ENCODE measurements at regions not wholly inside any gene's neighbourhood (a gene's known extent, or its start where the extent isn't known, plus 50 kb on each side); places are given as distances from the start of the nearest gene placed in this dataset.

DNA sequence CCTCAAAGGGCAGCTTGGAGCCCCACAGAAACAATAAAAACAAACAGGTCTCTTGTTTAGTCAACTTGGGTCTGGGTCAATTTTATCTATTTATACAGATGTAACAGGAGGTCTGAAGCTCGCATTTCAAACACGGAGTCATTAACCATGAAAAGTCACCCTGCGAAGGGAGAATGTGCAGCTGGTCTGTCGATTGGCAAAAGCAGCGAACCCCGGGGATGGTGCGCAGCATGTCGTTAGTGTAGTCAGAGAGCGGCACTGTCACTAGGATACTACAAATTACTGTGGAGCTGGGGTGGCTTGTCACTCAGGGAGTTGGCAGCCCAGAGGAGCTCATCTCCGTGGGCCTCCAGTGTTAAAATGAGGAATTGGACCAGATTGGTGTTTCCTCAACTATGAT lies 190.4 kb upstream of the ARG1 start:
- DNase-seq (ENCODE audit: extremely low read depth in 1 of 2, low read depth in 1 of 2) = no peak

DNA sequence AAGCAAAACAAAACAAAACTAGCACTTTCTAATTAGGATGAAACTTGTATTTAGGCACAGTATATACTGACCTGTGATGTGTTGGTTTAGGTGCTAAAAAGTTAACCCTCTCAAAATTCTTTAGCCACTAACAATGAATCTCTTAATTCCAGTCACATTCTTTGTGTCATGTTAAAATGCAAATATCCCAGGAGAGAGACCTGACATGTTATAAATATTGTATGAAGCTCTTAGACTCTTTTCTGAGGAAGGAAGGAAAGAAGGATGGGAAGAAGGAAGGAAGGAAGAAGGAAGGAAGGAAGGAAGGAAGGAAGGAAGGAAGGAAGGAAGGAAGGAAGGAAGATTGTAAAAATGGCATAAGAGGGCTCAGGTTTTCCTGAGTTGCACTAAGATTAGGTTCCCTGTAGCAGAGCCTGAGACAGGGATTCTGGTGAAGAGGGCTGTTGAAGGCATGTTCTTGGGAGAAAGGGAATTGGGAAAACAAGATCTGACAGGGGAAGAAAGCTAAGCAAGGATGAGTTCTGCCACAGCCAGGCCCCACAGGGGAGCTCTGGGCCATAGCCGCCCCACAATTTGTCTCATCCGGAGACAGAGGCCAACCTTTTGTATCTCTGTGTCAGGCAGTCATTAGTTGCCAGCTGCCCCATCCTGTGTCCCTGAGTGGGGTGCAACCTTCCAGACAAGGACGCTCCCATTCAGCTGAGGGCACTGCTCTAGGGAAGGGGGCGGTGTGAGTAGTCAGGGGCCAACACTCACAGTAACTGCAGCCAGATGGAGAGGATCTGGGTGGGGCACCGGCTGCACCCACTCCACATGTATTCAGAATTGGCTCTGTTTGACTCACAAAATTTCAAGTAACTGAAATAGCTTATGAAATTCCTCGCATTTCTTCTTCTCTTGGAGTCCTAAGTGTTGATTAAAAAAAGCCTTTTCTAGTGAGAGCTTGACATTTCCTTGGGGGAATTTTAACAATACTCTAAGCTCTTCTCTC lies 189.3 kb upstream of the ARG1 start:
- no peak for DNase-seq (ENCODE audit: extremely low read depth in 1 of 2, low read depth in 1 of 2)

DNA sequence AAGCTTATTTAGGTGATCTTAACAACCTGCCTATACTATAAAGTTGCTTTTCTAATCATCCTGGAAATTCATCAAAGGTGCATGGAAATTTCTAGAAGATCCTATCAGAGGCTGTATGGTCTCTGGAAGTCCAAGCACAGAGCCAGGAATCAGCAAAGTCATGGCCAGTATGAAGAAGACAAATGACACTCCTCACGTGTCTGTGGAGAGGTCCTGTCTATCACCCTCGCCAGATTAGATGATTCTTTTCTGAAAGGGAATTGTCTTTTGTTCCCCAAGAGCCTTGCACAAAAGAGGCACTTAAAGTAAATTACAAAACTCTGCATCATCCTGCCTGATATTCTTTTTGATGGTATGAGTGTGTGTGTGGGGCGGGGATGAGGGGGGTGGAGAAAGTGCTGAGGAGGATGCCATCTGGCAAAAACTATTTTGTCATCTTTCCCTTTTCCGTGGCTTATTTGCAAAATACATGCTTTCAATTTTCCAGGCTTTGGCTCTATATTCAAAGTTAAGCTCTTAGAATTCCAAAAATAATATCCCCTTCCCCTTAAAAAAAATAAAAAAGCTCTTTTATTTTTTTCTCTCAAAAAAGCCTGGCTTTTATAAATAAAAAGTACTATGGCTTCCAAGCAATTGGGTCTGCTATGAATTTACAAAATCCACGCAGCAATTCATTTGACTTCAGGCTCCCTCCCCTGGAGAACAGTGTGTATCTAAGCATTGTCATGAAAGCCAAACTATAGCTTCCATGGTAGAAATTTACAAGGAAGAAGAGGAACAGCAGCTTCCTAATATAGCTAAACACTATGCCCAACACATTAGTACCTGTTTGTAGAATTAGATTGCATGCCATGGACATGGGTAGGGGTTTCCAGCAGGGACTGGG lies 185.2 kb upstream of the ARG1 start:
- DNase-seq (ENCODE audit: extremely low read depth in 1 of 2, low read depth in 1 of 2) = no peak

DNA sequence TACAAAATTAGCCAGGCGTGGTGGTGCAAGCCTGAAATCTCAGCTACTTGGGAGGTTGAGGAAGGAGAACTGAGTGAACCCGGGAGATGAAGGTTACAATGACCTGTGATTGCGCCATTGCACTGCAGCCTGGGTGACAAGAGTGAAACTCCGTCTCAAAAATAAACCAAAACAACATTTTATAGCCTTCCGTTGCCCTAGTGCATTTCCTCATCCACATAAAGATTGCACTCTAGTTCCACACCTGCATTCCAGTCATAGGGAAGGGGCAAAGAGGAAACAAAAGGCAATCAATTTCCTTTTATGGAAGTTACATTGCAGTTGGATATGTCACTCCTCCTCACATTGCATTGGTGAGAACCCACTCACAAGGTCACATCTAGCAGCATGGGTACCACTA lies 182.7 kb upstream of the ARG1 start:
- no peak for DNase-seq (ENCODE audit: extremely low read depth in 1 of 2, low read depth in 1 of 2)

DNA sequence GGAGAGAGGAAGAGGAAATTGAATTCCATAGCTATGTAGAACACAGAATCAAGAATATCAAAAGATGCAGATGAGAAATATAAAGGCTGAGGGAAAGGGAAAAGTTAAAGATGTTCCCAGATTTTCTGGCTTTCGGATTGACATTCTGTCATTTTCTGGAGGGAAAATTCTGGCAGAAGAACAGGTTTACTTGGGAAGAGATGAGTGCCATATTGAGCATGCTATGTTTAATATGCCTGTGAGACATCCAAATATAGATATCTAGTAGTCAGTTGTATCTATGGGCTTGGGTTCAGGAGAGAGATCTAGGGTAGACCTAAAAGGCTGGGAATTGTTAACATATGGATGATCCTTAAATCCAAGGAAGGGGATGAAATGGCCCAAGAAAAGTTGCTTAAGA lies 181.9 kb upstream of the ARG1 start:
- DNase-seq (ENCODE audit: extremely low read depth in 1 of 2, low read depth in 1 of 2) = no peak

DNA sequence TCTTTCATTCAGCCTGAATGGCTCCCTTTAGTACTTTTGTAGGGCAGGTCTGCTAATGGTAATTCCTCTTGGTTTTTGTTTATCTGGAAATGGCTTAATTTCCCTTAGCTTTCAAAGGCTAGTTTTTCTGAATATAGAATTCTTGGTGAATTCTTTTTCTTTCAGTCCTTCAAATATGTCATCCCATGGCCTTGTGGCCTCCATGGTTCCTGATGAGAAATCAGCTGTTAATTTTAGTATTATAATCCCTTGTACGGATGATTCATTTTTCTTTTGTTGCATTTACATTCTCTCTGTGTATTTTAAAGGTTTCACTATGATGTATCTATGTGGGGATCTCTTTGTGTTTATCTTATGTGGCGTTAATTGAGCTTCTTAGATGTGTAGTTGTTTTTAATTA lies 179.6 kb upstream of the ARG1 start:
- no peak for DNase-seq (ENCODE audit: extremely low read depth in 1 of 2, low read depth in 1 of 2)

DNA sequence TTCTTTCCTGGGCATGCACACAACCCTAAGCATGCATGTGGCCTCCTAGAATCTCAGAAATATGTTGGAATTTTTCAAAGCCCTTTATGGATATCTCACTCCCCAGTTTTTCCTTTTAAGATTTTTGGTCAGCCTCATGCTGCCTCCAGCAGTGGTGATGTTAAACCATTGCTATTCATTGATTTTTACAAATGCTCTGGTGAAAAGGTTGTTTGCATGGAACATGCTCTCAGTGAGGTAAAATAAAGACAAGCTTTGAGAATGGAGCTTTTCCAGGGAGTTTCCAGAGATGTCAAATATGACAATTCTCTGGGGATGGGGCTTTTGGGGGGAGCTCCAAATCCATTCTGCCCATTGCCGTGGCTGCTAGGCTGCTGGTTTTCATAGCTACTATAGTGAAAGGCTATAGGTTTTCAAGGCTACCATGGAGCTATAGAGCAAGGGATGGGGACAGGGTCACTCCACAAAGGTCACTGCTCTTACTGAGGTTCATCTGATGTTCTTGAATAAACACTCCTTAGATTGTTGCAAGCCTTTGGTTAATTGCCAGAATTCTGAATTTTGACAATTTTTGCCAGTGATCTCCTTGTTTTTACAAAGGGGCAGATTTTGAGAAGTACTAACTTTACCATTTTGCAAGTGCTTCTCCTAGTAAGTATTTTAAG lies 178.1 kb upstream of the ARG1 start:
- DNase-seq (ENCODE audit: extremely low read depth in 1 of 2, low read depth in 1 of 2) = no peak

DNA sequence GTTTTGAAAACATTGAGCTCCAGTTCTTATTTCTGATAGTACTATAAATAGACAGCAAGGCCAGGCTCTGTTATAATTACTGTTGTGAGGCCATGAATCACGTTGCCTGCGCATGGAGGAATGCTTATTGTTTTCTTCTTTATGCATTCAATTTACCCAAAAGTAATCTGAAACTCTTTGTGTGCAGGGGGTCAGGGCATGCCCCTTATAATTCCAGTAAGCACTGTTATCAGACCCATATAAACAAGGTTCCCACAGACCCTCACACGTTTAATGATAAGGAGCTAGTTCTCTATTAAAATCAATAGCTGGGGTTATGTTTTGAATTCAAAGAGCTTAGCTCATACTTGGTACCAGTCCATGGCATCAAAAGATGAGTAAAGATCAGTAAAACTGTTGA lies 174.8 kb upstream of the ARG1 start:
- DNase-seq (ENCODE audit: extremely low read depth in 1 of 2, low read depth in 1 of 2) = no peak

DNA sequence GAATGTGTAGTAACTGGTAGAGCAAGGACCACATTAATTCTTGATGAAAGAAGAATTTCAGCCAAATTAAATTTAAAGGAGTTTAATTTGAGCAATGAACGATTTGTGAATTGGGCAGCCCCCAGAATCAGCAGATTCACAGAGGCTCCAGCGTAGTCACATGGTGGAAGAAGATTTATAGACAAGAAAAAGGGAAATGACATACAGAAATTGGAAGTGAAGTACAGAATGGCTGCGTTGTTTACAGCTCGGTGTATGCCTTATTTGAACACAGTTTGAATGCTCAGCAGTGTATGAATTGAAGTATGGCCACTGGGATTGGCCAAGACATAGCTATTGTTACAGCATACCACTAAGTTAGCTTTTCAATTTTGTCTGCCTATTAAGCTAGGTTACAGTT lies 173.6 kb upstream of the ARG1 start:
- DNase-seq (ENCODE audit: extremely low read depth in 1 of 2, low read depth in 1 of 2) = no peak

DNA sequence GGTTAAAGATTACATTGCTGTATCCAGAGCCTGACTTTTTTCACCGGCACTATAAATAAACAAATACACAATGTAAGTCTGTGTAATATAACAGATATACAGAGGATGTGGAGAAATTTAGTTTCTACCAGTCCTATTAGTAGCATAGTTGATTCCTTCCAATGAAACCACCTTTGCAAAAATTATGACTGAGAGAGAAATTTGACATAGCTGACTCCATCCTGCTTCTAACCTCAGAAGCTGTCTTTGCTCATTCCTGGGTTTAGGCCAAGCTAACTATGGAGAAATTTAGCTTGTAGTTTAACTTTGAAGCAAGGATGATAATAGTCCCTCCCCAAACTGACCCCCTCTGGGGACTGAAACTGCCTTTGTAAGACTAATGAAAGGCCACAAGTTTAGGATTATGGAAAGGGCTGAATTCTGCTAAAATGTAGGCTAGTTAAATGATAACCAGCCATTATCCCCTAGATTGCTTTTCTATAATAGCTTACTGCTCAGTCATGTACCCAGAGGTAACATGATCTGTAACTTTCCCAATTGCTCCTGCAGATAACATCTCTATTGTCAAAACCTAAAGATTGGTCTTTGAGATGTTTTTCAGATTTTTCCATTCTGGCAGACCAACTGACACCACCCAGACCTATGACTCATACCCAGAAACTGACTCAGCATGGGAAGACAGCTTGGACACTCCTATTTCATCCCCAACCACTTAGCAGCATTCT lies 172.8 kb upstream of the ARG1 start:
- DNase-seq (ENCODE audit: extremely low read depth in 1 of 2, low read depth in 1 of 2) = no peak

DNA sequence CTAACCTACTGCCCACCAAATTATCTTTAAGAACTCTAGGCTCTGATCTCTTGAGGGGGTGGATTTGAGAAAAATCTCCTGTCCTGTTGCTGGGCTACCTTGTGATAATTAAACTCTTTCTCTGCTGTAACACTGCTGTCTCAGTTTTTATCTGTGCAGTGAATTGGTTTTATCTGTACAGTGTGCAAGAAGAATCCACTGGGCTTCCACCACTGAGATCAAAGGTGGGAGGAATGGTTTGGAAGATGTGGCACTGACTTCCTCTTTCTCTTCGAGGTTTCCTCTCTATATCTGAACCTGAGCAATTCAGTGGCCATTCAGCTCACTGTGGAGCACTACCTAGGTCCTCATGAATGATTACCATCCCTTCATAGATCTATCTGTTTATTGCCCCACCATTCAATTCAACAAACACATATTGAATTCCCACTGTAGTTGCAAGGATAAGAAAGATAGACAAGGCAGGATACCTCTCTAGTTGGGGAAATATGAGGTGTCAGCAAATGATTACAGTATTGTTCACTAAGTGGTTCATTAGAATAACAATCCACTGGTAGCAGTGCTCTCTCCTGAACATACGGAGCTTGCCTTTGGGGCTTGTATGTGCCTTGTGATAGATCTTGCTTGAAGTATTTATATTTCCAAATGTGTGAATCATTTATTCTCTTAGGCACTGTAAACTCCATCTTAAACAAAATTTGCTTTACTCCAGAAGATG lies 172.1 kb upstream of the ARG1 start:
- DNase-seq (ENCODE audit: extremely low read depth in 1 of 2, low read depth in 1 of 2) = no peak

DNA sequence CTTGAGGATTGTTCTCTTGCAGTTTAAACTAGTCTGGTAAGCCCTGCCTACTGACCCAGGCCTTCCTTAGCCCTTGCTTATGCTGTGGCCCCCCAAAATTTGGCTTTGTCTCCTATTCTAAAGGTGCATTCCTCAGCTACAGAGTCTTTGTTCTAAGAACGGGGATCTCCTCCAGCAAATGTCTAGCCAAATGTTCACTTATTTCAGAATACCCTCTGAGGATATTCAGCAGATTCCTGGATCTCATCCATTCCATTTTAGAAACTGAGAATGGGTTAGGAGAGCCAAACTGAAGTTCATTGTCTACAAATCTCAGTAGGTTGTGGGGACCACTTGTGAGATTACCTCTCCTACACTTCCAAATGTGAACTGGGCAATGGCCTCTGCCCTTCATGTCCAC lies 164.2 kb upstream of the ARG1 start:
- no peak for DNase-seq (ENCODE audit: extremely low read depth in 1 of 2, low read depth in 1 of 2)

DNA sequence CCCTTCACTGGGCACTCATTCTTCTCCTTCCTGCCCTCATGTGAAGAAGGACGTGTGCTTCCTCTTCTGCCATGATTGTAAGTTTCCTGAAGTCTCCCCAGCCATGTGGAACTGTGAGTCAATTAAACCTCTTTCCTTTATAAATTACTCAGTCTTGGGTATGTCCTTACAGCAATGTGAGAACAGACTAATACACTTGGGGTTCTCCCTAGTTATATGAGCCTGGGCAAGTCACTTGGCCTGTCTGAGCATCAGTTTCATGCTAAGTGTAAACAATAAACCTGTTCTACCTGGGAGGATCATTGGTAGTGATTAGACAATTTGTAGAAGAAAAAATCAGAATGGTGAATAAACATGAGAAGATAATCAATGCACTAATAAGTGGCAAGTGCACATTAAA lies 162.2 kb upstream of the ARG1 start:
- no peak for DNase-seq (ENCODE audit: extremely low read depth in 1 of 2, low read depth in 1 of 2)

DNA sequence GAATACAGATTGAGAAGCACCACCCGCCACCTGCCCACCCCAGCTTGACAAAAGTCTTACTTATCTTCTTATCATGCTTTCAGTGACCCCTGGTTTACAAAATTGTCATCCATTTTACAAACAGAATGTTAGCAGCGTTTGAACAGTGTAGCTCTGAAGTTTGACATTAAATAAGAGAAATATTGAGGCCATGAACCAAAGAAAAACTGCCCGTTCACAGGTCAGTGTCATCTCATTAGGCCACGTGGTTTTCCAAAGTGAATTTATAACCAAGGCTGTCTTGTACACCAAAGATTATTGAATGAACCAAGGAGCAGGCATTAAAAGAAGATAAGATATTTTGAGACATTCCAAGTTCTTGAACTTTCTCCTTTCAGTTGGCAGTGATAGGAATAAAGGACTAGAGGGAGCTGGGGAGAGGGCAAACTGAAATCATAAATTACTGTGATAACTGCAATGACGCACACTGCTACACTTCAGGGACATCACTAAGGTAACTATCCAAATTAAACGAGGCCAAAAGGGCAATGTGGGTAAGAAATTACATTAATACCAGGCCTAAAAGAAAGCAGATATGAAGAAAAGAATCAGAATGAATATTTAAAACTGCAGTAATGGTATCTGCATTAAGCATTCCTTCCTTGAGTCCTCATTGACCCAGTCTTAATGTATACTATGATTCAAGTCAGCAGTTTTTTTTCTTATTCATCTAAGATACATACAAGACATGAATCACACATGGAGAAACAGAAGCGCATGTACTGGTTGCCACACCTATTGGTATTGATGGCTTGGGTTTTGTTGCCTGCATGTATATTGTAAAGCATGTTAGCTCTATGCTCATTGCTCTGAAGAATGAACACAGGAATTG lies 159.8 kb upstream of the ARG1 start:
- DNase-seq (ENCODE audit: extremely low read depth in 1 of 2, low read depth in 1 of 2) = no peak

DNA sequence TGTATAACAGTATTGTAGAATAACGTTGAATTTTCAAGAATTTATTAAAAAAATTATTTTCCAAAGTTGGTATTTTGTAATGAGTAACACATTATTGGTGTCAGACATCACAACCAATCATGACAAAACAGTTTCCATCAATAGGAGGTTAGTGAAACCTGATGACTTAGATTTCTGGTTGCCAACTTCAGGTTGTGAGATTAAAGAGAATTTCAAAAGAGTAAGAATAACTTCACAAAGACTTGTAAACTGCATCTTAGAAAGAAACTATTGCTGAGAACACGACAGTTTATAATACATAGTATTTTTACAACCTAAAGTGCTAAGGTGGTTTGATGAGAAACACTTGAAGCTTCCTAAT lies 159.2 kb upstream of the ARG1 start:
- no peak for DNase-seq (ENCODE audit: extremely low read depth in 1 of 2, low read depth in 1 of 2)

DNA sequence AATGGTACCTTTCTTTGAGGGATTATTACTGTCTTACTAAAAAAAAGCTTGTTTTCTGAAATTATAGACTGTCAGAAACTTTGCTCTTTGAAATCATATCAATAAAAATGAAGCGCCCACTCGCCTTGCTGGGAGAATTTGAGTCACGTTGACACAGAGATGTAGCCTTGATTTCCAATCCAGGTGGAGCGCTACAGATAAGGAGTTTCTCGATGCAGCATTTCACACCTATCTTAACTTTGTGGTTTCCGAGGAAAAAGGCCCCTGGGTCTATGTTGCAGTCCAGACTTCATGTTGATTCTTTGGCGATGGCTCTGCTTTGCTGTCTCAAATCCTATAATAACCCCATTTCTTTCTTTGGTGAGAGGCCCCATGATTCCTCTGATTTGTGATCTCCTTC lies 158.1 kb upstream of the ARG1 start:
- no peak for DNase-seq (ENCODE audit: extremely low read depth in 1 of 2, low read depth in 1 of 2)

DNA sequence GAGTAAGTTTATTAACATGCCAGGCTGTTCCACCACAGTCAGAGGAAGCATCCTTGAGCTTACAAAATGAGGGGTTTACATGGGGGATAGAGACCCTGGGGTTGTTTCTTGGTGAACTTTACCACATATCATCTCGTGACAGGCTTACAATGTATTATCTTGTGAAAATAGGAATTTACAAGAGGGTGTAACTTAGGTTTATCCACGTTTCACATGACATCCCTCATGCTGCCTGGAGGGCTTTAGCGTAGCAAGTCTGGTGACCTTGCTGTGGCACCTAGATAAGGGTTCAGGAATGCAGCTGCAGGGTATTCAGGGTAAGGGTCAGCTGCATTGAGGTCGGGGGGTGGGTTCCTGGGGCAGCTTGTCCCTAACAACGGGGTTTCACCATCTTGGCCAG lies 154.6 kb upstream of the ARG1 start:
- no peak for DNase-seq (ENCODE audit: extremely low read depth in 1 of 2, low read depth in 1 of 2)

DNA sequence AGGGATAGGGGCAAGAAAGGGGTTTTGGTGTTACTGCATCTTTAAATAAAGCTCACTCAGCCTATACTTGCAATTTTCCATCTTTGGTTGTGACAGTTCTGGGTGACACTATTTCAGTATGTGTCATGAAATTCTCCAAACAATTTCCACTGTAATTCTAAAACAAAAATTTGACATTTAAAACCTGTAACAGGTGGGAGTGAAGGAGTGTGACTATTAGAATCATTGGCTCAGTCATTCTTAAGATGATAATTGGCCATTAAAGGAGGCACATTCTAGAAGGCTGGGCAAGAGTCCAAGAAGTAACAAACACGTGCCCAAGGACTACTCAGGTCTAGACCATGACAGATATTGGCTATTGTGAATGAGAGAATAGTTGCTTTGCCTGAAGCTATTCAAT lies 153.3 kb upstream of the ARG1 start:
- no peak for DNase-seq (ENCODE audit: extremely low read depth in 1 of 2, low read depth in 1 of 2)

DNA sequence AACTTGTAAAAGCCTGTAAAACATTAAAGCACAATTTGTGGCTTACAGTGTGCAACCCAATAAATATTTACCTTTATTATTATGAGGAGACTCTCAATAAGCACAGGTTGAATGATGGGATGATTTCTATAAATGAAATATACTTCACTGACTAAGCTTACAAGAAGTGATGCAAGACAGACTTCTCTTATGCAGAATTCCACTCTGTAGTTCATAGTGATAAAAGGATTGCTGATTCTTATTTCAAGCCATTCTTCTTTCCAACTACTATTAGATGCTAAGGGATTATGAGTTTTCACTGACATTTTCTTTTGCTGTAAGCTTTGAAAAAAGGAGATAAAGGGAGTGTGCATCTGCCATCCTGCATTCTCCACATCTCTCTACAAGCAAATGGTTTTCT lies 149.0 kb upstream of the ARG1 start:
- DNase-seq (ENCODE audit: extremely low read depth in 1 of 2, low read depth in 1 of 2) = no peak

All from stimulated activated CD8-positive, alpha-beta memory T cell treated with anti-CD3 and anti-CD28 coated beads, Interleukin-7, amount 100 ng/mL, for 48 hours (primary cell).